SHP77 (cell line): ENCODE measurements at regions not wholly inside any gene's neighbourhood (a gene's known extent, or its start where the extent isn't known, plus 50 kb on each side); places are given as distances from the start of the nearest gene placed in this dataset.

Source experiments
- DNase-seq, 2 experiments: peaks; one replicate each; lab custom pipeline; 2025; lab: John Stamatoyannopoulos, UW

DNA sequence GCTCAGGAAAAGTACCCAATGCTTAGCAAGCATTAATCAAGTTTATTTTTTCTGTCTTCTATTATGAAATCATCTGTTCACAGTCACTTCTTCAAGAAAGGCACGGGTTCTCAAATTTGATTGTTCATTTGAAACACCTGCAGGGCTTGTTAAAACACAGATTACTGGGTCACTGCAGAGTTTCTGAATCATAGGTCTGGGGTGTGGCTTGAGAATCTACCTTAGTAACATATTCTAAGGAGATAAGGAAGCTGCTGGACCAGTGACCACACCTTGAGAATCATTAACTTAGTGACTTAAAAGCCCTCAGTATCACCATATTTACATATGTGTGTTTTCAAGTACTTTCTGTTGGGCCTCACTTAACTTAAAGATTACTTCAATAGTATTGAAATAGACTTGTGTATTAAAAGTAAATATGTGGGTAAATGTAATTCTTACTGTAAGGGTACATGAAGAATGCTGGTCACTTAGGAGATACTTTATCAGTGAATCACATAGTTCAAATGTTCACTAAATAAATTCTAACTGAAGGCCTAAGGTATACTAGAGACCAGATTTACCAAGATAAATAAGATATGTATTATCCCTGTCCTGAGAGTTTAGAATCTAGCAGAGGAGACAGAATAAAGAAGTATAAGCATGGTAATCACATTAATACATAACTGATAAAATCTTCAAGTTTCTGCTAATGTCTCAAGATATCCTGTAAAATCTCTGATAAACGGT lies 1342.1 kb upstream of the C9orf72 start:
- no peak for DNase-seq

DNA sequence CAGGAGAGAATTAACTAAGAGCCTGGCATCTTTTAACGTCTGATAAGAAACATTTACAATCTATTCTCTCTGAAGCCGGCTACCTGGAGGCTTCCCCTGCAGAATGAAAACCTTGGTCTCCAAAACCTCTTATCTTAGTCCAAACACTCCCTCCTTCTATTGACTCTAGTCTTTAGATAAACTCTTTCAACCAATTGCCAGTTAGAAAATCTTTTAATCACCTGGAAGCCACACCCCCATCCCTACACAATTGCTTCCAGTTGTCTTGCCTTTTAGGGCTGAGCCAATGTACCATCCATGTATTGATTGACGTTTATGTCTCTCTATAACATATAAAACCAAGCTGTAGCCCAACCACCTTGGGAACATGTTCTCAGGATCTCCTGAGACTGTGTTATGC lies 1343.1 kb upstream of the C9orf72 start:
- no peak for DNase-seq

DNA sequence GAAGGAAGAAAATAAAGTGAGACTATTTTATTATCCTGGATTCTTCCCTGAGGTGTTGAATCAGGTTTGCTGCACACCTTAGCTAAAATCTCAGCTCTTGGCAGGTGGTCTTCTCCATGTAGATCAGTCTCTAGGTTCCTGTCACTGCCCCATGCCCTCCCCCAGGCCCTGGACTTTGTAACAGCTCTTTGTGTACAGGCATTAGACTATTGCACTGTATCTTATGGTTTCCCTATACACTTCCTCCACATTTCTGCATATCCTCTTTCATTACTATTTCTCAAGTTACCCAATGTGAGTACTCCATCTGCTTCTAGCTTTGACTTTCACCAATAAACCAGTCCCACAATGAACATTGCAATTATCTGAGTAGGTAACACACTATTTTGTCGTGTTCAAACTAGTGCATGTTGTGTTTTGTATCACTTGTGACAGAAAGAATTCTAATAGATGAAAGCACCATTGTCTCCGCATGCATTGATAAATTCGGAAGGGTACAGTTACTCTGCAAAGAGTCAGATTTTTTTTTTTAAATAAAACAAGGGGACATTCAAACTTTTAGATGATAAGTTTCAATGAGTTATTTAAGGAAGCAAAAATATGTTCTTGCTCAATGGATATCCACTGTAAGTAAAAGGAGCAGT lies 1348.7 kb upstream of the C9orf72 start:
- no peak for DNase-seq

DNA sequence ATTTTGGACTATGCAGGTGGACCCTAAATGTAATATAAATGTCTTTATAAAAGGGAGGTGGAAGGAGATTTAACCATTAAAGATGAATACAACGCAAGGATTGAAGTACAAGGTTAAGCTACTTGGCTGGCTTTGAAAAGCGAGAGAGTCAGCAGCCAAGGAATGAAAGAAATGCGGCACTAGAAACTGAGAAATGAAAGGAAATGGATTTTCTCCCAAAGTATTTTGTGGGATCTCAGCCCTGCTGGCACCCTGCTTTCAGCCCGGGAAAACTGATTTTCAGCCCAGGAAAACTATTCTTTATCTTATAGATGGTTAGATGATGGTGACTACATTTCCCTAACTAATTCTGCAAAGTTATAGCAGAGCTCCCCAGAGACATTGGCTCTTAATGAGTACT lies 1349.6 kb upstream of the C9orf72 start:
- DNase-seq = no peak

DNA sequence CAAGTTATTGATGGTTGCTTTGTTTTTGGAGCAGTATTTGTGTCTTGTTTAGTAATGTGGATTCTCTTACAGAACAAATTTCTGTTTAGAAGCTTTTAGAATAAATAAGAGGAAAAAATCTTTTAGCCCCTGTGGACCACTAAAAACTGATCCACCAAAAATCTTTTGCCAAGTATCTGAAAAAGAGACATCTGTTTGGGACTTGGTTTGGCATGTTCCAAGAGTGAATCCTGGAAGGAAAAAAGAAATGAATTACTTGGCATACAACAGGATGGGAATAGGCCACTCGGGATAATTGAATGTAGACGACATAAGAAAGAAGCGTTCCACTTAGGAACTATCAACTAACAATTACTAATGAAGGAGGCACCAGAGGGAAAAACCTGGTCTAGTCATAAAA lies 1350.1 kb upstream of the C9orf72 start:
- DNase-seq = no peak

DNA sequence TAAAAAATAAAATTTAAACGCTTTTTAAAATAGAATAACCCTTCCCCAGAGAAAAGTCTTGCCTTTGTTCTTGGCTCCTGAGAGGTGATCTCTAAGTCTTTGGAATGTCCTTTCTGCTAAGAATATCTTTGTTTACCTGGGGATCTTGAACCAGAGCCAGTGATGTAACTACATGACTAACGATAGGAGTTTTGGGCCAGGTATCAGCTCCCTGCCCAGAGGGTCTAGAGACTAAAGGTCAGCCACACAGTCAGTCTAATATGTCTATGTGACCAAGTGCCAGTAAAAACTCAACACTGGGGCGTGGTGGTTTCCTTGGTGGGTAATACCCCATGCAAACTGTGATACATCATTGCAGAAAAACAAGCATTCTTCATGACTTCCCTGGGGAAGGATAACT lies 1351.9 kb upstream of the C9orf72 start:
- no peak for DNase-seq

DNA sequence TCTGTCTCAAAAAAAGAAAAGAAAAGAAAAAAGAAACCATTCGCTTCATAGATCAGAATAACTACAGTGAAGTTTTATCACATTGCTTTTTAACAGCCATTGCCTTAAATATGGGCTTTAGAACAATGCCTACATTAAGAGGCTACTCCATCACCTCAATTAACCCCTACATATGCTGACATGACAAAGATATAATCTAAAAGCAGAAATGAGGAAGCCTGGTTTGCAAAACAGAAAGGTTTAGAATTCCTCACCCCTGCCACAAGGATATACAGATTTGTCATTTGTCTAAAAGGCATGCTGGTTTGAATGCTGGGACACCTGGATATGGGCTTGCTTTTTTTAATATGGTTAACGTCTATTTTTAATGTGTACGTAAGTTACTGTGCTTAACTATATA lies 1353.0 kb upstream of the C9orf72 start:
- no peak for DNase-seq

DNA sequence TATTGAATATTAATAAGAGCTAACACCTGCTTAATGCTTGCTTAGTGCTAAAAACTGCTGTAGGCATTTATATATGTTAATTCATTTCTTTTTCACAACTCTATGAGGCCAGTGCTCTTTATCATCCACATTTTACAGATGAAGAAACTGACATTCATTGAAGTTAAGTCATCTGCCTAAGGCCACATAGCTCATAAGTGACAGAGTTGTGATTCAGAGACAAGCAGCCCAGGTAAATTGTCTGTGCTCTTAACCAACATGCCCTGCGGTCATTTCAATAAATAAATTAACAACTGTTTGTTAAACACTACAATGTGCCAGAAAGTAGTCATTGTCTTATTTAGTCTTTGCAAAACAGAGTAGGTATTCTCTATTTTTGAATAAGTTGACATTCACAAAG lies 1354.4 kb upstream of the C9orf72 start:
- DNase-seq = no peak

DNA sequence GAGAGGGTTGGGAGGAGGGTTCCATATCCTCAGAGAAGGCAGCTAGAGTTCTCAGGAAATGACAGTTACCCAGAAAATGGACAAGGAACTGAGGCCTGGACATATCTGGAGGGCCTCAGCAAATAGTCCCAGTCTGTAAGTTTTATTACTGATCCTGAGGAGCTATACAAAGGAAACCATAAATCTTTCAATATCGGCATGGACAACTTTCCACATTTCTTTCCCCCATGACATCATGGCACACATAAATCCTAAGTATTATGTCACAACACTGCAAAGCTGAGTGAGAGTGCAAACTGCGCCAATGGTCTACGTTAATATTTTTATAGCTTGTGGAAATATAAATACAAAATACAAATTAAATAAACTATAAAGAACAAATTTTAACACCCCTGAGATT lies 1356.2 kb upstream of the C9orf72 start:
- no peak for DNase-seq

DNA sequence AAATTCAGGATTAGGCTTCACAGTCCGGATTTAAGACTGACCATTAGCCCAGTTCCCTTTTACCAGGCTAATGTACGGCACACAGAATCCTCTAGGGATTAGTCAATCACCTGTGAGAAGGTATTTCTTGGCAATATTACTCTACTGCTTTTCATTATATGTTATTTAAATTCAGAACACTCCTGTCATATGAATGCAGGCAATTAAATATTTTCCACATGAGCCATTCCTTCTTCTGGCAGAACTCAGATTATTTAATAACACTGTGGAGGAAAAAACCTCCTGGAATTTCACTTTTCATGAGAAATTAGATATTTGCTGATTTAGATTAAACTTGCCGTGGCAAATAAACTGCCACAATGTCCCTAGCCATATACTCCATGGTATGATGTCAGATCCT lies 1357.5 kb upstream of the C9orf72 start:
- DNase-seq = no peak

DNA sequence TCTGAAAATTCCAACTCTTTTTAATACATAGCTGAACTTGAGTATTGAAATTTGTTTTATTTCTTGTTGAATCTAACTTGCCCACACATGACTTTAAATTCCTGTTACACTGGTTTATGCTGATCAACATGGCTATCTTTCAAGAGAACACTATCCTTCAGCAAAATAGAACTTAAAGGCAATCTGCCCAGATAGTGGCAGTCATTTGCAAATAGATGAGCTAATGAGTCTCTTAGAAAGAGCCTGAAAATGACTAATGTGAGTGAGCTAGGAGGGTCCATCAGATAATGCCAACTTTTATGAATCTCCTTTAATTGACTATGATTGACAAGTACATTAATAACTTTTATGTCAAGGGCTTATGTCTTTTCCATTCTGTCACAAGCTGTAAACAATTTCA lies 1360.8 kb upstream of the C9orf72 start:
- DNase-seq = no peak

DNA sequence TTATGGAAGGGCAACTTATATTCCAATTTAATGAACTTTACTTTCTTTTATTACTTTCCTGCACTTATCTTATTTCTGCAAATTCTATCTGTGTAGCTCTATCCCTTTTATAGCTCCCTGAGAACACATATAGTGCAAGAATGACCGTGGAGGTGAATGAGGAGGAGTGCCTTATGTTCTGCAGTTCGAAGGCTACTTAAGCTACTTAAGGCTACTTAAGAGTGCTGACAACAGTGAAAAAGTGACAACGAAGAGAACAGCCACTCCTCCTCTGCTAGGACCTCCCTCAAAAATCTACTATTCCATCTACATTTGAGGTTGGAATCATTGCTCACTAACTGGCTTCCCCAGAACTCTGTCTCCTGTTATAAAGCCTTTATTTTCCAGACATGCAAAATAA lies 1365.7 kb upstream of the C9orf72 start:
- no peak for DNase-seq

DNA sequence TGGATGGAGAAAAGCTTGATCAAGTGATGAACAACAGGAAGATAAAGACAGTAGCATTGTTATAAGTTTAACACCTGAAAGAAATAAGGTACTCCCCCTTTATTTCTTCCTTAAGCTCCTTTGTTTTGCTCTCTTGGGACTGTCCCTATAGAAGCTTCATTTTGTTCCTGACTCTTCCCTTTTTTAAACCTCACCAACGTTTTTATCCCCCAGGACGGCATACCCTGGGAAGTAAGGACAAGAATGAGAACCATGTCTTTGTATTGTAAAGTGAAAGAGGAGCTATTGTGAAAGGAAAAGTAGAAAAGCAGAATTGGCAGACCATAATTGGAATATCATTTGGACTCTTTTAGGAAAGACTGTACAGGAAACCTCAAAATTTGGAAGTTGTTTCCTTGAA lies 1368.6 kb upstream of the C9orf72 start:
- no peak for DNase-seq

DNA sequence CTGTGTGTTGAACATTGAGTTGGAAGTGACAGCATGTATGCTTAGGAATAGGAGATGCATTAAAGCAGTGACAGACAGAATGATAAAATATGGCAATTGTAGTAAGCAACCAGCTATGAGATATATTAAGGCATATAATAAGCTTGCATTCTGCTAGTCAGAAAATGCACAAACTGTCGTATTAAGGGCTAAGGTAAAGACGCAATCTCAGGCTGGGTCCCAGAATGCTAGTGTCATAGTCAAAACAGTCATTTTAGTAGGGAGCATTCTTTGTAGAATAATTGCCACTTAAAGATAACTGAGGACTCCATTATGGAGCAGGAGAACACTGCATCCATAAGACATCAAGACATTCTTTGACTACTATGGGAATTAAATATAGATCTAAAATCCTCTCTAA lies 1369.7 kb upstream of the C9orf72 start:
- DNase-seq = no peak

DNA sequence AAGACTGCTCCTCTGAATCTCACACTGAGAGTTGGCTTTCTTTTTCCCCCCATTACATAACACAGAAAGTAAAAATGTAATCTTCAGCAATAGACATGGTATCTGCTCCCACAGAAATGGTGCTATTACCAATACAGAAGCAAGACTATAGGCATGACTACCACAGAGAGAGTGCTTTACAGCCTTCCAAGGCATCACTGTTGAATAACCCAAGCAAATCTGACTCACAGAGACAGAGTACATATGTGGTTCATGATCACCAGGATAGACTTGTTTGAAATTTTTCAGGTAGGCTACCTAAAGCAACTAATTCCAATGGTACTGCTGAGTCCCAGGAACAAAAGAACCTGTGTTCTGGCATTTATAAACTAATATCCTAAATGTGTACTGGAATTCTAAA lies 1373.4 kb upstream of the C9orf72 start:
- DNase-seq = no peak

DNA sequence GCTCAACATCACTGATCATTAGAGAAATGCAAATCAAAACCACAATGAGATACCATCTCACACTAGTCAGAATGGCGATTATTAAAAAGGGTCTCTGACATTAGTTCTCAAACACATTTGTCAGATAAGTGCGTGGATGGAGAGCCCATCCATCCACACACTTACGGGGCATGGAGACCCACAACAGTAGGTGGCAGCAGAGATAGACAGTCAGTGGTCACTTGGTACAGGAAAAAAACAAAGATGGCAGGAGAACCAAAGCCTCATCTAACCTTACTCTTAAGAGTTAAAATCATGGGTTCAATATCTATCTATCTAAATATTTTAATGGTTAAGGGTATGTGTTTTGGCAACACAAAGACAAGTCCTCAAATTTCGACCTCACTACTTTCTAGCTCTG lies 1378.7 kb upstream of the C9orf72 start:
- no peak for DNase-seq

DNA sequence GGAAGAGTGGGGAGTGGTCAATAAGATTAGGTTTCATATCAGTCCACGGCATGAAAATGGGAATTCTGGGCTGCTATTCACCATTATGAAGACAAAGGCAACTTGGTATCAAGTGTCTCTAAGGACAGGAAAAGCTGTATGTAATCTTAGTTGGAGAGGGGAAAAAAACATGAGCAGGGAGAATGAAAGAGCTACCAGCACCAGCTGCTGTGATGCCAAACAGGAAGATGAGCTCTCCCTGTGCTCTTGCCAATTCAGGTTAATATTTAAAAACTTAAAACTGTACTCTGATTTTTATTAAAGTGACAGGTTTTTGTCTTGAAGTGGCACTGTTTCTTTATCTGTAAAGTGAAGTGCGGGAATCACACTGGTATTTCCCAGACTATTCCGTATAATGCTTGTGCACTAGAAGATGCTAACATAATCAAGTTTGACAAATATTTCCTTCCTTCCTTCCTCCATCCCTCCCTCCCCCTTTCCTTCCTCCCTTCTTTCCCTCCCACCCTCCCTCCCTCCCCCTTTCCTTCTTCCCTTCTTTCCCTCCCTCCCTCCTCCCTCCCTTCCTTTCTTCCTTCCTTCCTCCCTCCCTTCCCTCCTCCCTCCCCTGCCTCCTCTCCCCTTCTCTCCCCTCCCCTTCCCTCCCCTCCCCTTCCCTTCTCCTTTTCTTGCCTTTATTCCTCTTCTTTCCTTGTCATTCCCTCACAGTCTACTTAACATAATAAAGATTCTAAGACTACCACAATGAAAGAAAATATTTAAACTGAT lies 1383.0 kb upstream of the C9orf72 start:
- no peak for DNase-seq

DNA sequence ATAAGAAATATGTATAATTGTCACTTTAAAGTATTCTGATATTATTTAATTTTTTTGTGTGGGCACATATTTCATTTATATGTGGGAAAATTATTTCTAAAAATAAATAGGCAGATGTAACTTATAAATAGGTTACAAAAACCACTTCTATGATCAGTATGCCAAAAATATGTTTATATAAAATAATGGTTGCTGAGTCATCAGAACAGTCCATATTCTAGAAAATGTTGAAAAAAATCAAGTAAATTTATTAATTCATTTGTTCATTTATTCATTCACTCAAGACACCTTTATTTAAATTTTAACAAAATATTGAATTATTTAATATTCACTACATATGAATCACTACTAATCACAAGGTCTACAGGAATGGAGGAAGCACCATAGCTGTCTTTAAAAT lies 1387.3 kb upstream of the C9orf72 start:
- no peak for DNase-seq

DNA sequence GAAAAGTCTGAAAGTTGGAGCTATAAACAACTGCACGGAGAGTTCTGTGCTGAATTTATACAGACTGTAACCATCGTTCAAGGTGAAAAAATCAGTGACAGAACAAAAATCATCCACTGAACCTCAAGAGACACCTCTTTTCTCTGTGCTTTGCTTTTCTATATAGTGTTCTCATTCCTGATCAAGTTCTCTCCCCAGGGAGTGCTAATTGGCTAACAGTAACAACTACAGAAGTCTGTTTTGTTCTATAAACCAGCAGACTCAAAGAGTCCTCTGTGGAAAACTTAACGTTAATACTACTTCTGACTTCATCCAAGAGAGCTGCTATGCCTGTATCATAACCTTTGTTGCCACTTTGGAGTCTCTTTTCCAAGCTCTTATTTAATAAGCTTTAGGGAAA lies 1388.3 kb upstream of the C9orf72 start:
- DNase-seq = no peak

DNA sequence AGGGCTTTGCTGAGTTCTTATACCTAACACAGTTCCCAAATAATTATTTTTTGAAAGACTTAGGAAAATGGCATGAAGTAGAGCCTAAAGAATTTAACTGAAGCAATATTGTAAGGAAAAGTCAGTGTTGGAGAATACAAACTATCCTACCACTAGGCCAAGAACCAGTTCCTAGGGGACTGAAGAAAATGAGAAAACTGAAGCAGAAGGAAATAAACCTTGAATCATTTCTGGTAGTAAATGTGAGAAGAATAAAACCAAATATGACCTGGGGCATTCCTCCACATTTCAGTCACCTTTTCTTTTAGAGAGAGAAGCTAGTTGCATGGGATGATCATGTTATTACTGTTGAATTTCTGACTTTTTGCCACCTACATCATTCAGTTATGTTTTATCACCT lies 1393.9 kb upstream of the C9orf72 start:
- no peak for DNase-seq

DNA sequence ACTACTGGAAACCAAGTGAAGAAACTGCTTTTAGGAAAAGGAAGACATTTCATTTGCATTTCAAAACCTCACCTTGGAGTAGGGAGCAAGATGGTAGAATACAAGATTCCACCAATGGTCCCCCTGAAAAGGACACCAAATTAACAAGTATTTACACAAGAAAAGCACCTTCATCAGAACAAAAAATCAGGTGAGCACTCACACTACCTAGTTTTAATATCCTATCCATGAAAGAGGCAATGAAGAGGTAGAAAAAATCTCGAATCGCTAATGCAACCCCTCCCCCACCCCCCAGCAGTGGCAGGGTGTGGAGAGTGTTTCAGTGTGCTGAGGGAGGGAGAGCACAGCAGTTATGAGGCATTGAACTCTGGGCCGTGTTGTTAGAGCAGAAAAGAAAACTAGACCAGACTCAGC lies 1397.0 kb upstream of the C9orf72 start:
- no peak for DNase-seq

DNA sequence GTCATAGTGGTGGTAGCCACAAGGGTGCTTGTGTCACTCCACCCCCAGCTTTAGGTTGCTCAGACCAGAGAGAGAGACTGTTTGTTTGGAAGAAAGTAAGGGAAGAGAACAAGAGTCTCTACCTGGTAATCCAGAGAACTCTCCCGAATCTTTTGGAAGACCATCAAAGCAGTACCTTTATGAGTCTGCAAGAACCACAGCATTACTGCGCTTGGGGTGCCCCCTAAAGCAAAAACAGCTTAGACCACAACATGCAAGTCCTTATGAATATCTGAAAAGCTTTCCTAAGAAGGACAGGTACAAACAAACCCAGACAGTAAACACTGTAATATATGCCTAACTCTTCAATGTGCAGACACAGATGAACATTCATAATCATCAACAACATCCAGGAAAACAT lies 1398.6 kb upstream of the C9orf72 start:
- no peak for DNase-seq

DNA sequence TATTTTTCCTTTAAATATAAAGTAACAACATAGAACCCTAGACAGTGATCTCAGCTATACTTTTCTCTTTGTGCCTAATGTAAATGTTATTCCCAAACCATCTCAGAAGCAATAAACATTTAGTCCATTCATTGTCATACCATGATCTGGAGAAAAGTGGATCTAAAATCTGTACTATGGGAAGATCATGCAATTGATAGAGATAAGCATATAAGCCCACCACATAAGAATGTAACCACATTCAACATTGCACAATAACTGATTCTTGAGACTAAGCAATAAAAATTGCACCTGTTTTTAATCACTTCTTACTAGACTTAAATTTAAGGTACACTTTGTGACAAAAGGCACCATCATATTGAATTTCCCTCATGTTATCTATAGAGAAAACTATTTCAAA lies 1403.0 kb upstream of the C9orf72 start:
- no peak for DNase-seq
